CD4-positive, alpha-beta T cell (primary cell): ENCODE measurements at regions not wholly inside any gene's neighbourhood (a gene's known extent, or its start where the extent isn't known, plus 50 kb on each side); places are given as distances from the start of the nearest gene placed in this dataset.

ENCODE experiments used
- ATAC-seq: fragments of 200-7000 bp; cut with Tn5 transposase; one replicate; pipeline ENCODE4 v1.10.0; 2022; ENCODE audit warnings: mild to moderate bottlenecking; ENCODE audit not compliant: poor library complexity
- CTCF ChIA-PET: fragments of 350-600 bp; sonication (Branson Sonifier 250); formaldehyde crosslinking; loops from one replicate; lab custom pipeline; 2021; ENCODE audit warnings: antibody characterized with exemption, inconsistent platforms; lab: Charles Lee
- POLR2A ChIA-PET: fragments of 350-600 bp; sonication (Branson Sonifier 250); formaldehyde crosslinking; loops from one replicate; lab custom pipeline; 2021; ENCODE audit warnings: antibody characterized with exemption, inconsistent platforms; lab: Charles Lee
- DNase-seq, 14 experiments: peaks; one replicate each; pipeline ENCODE4 v3.0.0-alpha.2; 2013 to 2020; ENCODE audit warnings: mixed read lengths in 2 of 14
- H3K27ac ChIP-seq, 2 donors: one replicate each; pipeline versions ENCODE4 v1.5.1 to v1.7.0; 2013; ENCODE audit warnings: low read length in 2 of 2, low read depth in 1 of 2, mild to moderate bottlenecking in 1 of 2
- H3K27me3 ChIP-seq, 2 experiments: 1 replicate in 1 of 2; 2 replicates in 1 of 2; pipeline versions ENCODE4 v1.6.1 to v1.7.0; 2013; ENCODE audit warnings: low read length in 2 of 2, control low read depth in 1 of 2, mild to moderate bottlenecking in 1 of 2, moderate library complexity in 1 of 2; ENCODE audit not compliant: insufficient read depth in 2 of 2, control insufficient read depth in 1 of 2
- H3K36me3 ChIP-seq: one replicate; pipeline ENCODE4 v1.6.1; 2013; ENCODE audit warnings: low read length, control low read depth; ENCODE audit not compliant: insufficient read depth
- H3K4me1 ChIP-seq: one replicate; pipeline ENCODE4 v1.6.1; 2013; ENCODE audit warnings: low read length, control low read depth; ENCODE audit not compliant: insufficient read depth
- H3K4me3 ChIP-seq: one replicate; pipeline ENCODE4 v1.5.1; 2013; ENCODE audit warnings: mild to moderate bottlenecking, low read length, moderate library complexity
- H3K9me3 ChIP-seq, 2 experiments: 1 replicate in 1 of 2; 2 replicates in 1 of 2; pipeline versions ENCODE4 v1.6.1 to v1.7.0; 2013; ENCODE audit warnings: low read length in 2 of 2, mild to moderate bottlenecking in 2 of 2, control low read depth in 1 of 2, moderate library complexity in 1 of 2; ENCODE audit not compliant: control insufficient read depth in 1 of 2, insufficient read depth in 1 of 2
- H3K27ac Mint-ChIP-seq: one replicate; pipeline ENCODE4 v1.8.0; 2020; ENCODE audit warnings: mixed read lengths
- H3K27me3 Mint-ChIP-seq: one replicate; pipeline ENCODE4 v1.8.0; 2021; ENCODE audit warnings: mixed read lengths
- H3K36me3 Mint-ChIP-seq: one replicate; pipeline ENCODE4 v1.8.0; 2021; ENCODE audit warnings: low read depth, mixed read lengths
- H3K4me1 Mint-ChIP-seq: one replicate; pipeline ENCODE4 v1.8.0; 2021; ENCODE audit warnings: low read depth, mixed read lengths
- H3K4me3 Mint-ChIP-seq: one replicate; pipeline ENCODE4 v1.8.0; 2020; ENCODE audit warnings: mild to moderate bottlenecking, mixed read lengths
- H3K9me3 Mint-ChIP-seq: one replicate; pipeline ENCODE4 v1.8.0; 2020; ENCODE audit warnings: mixed read lengths
- CTCF ChIP-seq: fragments of 200-600 bp; IDR thresholded peaks from one replicate; pipeline ENCODE4 v1.8.0; 2022; ENCODE audit warnings: antibody characterized with exemption, mild to moderate bottlenecking
- intact Hi-C, 2 experiments: fragments of 100-400 bp; cut with DNase I in 1 of 2; cut with micrococcal nuclease in 1 of 2; formaldehyde crosslinking; loops; one replicate each; pipeline versions ENCODE4 v1.15.1 to v1.9.0; 2023 to 2025; cut with DNase I, micrococcal nuclease

- H3K9me3 Mint-ChIP-seq: peaks cover 14% of the 10 kb centered on the region
- ATAC-seq (no peak), DNase-seq (no peak)
- H3K36me3 ChIP-seq: no peaks in the 10 kb centered on the region
- H3K4me1 Mint-ChIP-seq: no peaks in the 10 kb centered on the region
- H3K27ac ChIP-seq: no peak overlapping the region
- no peak overlapping the region for H3K4me3 ChIP-seq
- H3K4me3 Mint-ChIP-seq: no peak overlapping the region
- intact Hi-C loops: no loop called here
- H3K27ac Mint-ChIP-seq: no peak overlapping the region
- ChIA-PET POLR2A (no interaction called here), CTCF (no interaction called here)
- no peak for TF ChIP-seq CTCF
- H3K36me3 Mint-ChIP-seq: no peaks in the 10 kb centered on the region
- H3K4me1 ChIP-seq: no peaks in the 10 kb centered on the region
- no peaks in the 10 kb centered on the region for H3K27me3 Mint-ChIP-seq
- no peaks in the 10 kb centered on the region for H3K27me3 ChIP-seq
- peaks cover 0 to 11% of the 10 kb centered on the region in 2 experiments for H3K9me3 ChIP-seq
Measured at GRCh38 chr4:126898815-126899214, 733.9 kb upstream of the INTU start.

- Mint-ChIP-seq H3K4me3 (no peak overlapping the region), H3K4me1 (no peaks in the 10 kb centered on the region), H3K27me3 (no peaks in the 10 kb centered on the region), H3K9me3 (peaks cover 12% of the 10 kb centered on the region), H3K27ac (no peak overlapping the region), H3K36me3 (no peaks in the 10 kb centered on the region)
- Histone ChIP-seq H3K27ac (no peak overlapping the region), H3K27me3 (no peaks in the 10 kb centered on the region), H3K4me3 (no peak overlapping the region), H3K9me3 (peaks cover 0 to 11% of the 10 kb centered on the region in 2 experiments), H3K4me1 (no peaks in the 10 kb centered on the region), H3K36me3 (no peaks in the 10 kb centered on the region)
- no peak for DNase-seq
- ATAC-seq: no peak
- intact Hi-C loops: no loop called here
- ChIA-PET POLR2A (no interaction called here), CTCF (no interaction called here)
- no peak for TF ChIP-seq CTCF
Measured at GRCh38 chr4:126899331-126899801, 733.4 kb upstream of the INTU start.

- intact Hi-C loops: no loop called here
Measured at GRCh38 chr4:126906466-126906865, 726.3 kb upstream of the INTU start.

More at GRCh38 chr4:126906466-126906865, 726.3 kb upstream of the INTU start:
- no peak for TF ChIP-seq CTCF
- no peak overlapping the region for H3K4me3 ChIP-seq
- H3K36me3 Mint-ChIP-seq: no peaks in the 10 kb centered on the region
- H3K9me3 Mint-ChIP-seq: peaks cover 13% of the 10 kb centered on the region
- CTCF ChIA-PET: no interaction called here
- no peak overlapping the region for H3K27ac Mint-ChIP-seq
- POLR2A ChIA-PET: no interaction called here
- no peaks in the 10 kb centered on the region for H3K27me3 Mint-ChIP-seq
- H3K27me3 ChIP-seq: no peaks in the 10 kb centered on the region
- peaks cover 0 to 3% of the 10 kb centered on the region in 2 experiments for H3K9me3 ChIP-seq
- no peak overlapping the region for H3K4me3 Mint-ChIP-seq
- H3K27ac ChIP-seq: no peak overlapping the region
- no peaks in the 10 kb centered on the region for H3K36me3 ChIP-seq
- no peak for DNase-seq
- no peak for ATAC-seq
- no peaks in the 10 kb centered on the region for H3K4me1 ChIP-seq
- H3K4me1 Mint-ChIP-seq: no peaks in the 10 kb centered on the region
